Epithelial cell of proximal tubule (primary cell): ENCODE measurements at regions not wholly inside any gene's neighbourhood (a gene's known extent, or its start where the extent isn't known, plus 50 kb on each side); places are given as distances from the start of the nearest gene placed in this dataset.
"Not testable (repeated sequence)": the region's sequence is repeated elsewhere in the genome, so short reads cannot be mapped to it uniquely, and the experiment has no call there.

Source experiments
- DNase-seq: peaks from one replicate; pipeline ENCODE4 v3.0.0-alpha.2; 2011; ENCODE audit warnings: low read depth
- H3K4me3 ChIP-seq: 2 replicates; pipeline ENCODE4 v1.5.1; 2011; ENCODE audit warnings: low read depth, mild to moderate bottlenecking, low read length
- TF ChIP-seq, protein P1 (sequence below): conservative IDR thresholded peaks from 2 replicates; pipeline ENCODE4 v1.5.1; 2012; ENCODE audit warnings: low read depth, mild to moderate bottlenecking, low read length

DNA sequence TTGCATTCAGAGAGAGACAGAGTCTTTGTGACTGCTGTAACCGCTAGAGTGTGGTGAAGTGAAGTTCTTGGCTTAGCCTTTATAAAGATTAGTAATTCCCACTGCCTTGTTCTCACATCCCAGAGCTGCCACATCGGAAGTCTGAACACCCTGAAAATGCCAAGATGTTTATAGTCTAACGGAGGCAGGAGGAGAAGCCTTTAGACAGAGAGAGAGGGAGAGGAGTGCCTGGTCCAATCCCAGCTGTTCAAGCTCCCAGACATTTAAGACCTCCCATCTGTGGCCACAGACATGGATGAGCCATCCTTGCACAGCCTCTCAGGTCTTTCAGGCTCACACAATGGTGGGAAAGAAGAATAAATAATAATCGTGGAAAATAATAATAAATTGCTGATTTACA, 1422.8 kb upstream of the EYS start:
- DNase-seq = no peak
- H3K4me3 ChIP-seq = no peak overlapping the region
- TF ChIP-seq, protein P1, sequence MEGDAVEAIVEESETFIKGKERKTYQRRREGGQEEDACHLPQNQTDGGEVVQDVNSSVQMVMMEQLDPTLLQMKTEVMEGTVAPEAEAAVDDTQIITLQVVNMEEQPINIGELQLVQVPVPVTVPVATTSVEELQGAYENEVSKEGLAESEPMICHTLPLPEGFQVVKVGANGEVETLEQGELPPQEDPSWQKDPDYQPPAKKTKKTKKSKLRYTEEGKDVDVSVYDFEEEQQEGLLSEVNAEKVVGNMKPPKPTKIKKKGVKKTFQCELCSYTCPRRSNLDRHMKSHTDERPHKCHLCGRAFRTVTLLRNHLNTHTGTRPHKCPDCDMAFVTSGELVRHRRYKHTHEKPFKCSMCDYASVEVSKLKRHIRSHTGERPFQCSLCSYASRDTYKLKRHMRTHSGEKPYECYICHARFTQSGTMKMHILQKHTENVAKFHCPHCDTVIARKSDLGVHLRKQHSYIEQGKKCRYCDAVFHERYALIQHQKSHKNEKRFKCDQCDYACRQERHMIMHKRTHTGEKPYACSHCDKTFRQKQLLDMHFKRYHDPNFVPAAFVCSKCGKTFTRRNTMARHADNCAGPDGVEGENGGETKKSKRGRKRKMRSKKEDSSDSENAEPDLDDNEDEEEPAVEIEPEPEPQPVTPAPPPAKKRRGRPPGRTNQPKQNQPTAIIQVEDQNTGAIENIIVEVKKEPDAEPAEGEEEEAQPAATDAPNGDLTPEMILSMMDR = no peak

DNA sequence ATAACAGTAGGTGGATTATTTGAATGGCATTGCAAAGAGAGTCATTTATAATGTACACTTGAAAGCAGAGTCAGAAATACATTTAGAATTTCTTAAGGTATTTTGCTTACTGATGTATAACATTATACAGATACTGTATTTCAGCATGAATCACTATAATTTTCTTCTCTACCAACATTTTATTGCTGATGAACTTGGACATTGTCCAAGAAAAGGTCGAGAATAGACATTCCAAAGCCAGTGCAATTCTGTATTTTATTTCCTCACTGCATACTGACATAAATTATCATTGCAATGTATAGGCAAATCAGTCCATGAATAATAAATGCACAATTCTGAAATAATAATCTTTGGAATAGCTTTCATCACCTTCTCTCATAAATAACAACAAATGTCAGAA, 1420.0 kb upstream of the EYS start:
- no peak for DNase-seq
- TF ChIP-seq, protein P1 = no peak
- H3K4me3 ChIP-seq = no peak overlapping the region

DNA sequence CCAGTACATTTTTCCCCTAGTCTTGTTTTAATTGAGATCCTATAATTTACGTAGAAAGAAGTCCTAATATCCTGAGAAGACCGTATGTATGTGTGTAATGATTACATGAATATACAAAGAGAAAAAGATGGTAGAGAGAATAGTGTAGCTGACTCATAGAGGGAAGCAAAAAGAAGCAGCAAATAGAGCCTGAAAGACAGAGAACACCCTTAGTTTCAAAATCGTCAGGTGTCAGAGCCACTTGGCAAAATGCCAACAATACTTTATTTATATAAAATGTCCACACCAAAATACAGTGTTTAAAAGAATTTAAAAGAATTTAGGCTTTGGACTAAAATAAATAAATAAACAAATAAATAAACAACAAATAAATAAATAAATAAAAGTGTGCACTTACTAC, 1414.1 kb upstream of the EYS start:
- DNase-seq = no peak
- TF ChIP-seq, protein P1 = no peak
- H3K4me3 ChIP-seq = no peak overlapping the region

DNA sequence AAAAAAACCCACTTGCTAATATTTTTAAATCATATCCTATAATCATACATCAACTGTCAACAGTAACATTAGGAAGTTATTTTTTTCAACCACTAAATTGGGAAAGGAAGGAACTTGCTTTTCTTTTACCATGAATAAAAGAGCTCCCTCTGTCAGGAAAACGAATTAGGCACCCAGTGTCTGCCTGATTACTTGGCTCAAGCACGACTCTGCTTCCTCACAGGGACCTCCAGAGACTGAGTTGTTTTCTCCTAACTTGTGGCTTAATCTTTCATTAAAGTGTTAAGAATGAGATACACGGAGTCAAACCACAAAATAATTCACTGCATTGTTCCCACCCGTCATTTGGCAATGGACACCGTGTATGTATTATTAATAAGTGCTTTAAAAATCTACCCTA, 1405.1 kb upstream of the EYS start:
- no peak for DNase-seq
- TF ChIP-seq, protein P1 = no peak
- H3K4me3 ChIP-seq = no peak overlapping the region

DNA sequence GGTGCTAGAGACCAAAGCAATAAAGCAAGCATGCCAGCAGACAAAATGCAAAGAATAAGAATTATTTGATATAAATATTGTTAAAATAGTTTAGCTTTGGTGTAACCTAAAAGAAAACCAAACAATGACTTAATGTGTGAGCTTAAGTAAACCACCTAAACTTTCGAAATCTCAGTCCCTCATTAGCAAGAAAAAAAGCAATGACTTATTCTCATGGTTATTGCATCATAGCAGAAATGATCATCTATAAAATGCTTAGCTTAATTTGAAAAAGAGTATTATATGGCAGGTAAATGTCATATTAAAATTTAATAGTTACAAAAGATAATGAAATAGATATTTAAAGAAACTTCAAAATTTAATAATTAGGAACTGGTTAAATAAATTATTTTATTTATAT, 1395.7 kb upstream of the EYS start:
- TF ChIP-seq, protein P1 = no peak

DNA sequence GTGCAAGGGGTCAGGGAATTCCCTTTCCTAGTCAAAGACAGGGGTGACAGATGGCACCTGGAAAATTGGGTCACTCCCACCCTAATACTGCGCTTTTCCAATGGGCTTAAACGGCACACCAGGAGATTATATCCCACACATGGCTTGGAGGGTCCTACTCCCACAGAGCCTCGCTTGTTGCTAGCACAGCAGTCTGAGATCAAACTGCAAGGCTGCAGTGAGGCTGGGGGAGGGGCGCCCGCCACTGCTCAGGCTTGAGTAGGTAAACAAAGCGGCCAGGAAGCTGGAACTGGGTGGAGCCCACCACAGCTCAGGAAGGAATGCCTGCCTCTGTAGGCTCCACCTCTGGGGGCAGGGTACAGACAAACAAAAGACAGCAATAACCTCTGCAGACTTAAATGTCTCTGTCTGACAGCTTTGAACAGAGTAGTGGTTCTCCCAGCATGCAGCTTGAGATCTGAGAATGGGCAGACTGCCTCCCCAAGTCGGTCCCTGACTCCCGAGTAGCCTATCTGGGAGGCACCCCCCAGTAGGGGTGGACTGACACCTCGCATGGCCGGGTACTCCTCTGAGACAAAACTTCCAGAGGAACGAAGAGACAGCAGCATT, 1388.7 kb upstream of the EYS start:
- not testable (repeated sequence) for DNase-seq, H3K4me3 ChIP-seq

More for the DNA sequence above, 1395.7 kb upstream of the EYS start:
- no peak for DNase-seq
- no peak overlapping the region for H3K4me3 ChIP-seq

DNA sequence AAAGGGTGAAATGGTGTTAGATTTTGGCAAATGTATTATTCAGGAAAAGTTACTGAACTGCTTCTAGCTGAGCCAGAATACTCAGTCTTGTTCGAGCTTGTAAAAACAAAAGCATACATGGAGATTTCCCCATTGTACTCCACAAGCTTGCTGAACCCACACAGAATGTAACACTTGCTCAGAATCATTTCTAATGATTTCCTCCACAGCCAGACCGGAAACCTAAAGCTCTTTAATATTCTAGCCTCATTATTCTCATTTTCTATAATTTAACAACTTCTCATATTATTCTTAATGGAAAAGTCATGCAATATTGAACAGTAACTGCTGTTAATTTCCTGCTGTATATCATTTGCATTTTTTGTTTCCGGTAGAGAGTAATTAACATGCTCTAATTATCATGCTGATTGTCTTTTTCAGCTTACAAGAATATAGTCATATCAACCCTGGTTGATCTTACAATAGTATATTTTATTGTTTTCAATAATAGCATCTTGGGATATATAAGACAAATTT, 1387.5 kb upstream of the EYS start:
- no peak overlapping the region for H3K4me3 ChIP-seq
- TF ChIP-seq, protein P1 = no peak
- DNase-seq = no peak
